ENCODE measurements at regions not wholly inside any gene's neighbourhood (a gene's known extent, or its start where the extent isn't known, plus 50 kb on each side); places are given as distances from the start of the nearest gene placed in this dataset.

GRCh38 chr12:25054076-25054782, 105.3 kb upstream of the BCAT1 start:
- TF ChIP-seq POLR2A (IDR thresholded peaks at IDR 0.05) (no peak), CTCF (IDR thresholded peaks at IDR 0.05) (no peak)
